ENCODE measurements at regions not wholly inside any gene's neighbourhood (a gene's known extent, or its start where the extent isn't known, plus 50 kb on each side); places are given as distances from the start of the nearest gene placed in this dataset.

- DNase-seq = no peak
These were observed 2003.4 kb downstream of the MAT2B start for GRCh38 chr5:165508861-165509260.

- no peak for DNase-seq
These were observed 2016.6 kb downstream of the MAT2B start for GRCh38 chr5:165521816-165522610.

GRCh38 chr5:165525271-165525670, 2019.9 kb downstream of the MAT2B start:
- no peak for DNase-seq

- DNase-seq = no peak
These were observed 2020.9 kb downstream of the MAT2B start for GRCh38 chr5:165526357-165526756.

DNA sequence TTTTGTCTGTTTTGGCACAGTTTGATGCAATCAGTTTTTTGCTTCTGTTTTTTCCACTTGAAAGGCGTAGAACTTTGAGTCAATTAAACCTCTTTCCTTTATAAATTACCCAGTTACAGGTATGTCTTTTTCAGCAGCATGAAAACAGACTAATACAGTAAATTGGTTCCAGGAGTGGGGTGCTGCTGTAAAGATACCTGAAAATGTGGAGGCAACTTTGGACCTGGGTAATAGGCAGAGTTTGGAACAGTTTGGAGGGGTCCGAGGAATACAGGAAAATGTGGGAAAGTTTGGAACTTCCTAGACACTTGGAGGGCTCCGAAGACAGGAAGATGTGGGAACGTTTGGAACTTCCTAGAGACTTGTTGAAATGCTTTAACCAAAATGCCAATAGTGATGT, 2022.2 kb downstream of the MAT2B start:
- no peak for DNase-seq

DNA sequence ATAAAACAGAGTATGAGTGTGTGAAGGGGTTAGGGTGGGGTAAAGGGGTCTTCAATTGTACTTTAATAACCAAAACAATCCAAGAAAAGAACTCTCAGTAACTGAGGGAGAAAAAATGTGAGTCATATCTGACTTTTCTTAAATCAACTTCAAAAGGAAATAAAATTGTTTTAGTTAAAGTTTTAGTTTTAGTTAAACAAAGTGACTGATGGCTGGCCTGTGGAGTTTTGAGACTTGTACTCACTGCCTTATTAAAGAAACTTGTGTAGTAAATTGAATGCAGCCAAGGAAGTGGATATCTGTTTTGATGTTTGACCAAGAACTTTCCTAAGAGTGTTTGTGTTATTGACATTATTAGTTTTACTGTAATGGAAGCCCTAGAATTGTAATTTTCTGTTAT, 2032.6 kb downstream of the MAT2B start:
- DNase-seq = no peak

DNA sequence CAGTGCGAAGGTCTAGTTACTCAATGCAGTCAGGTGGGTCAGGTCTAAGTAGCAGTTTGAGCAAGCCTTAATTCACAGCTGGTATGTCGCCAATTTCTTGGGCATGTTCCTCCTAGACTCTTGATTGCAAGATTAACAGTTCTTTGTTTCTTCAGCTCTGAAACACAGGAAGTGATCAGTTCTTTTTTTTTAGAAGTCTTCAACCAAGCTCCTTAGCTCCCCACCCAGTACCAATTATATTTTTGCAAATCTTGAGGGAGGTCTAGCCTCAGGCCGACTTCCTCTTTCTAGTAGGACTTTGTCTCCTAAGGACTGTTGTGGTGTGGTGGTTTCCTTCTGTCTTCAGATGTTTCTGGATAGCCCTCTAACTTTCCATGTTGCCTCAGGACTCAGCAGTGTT, 2054.2 kb downstream of the MAT2B start:
- DNase-seq = no peak

- no peak for DNase-seq
These were observed 2055.2 kb downstream of the MAT2B start for GRCh38 chr5:165560648-165561047.

- no peak for DNase-seq
These were observed 2060.5 kb downstream of the MAT2B start for GRCh38 chr5:165565911-165566310.

- no peak for DNase-seq
These were observed 2064.1 kb downstream of the MAT2B start for GRCh38 chr5:165569551-165569950.

GRCh38 chr5:165573445-165573844, 2068.0 kb downstream of the MAT2B start:
- no peak for DNase-seq

DNA sequence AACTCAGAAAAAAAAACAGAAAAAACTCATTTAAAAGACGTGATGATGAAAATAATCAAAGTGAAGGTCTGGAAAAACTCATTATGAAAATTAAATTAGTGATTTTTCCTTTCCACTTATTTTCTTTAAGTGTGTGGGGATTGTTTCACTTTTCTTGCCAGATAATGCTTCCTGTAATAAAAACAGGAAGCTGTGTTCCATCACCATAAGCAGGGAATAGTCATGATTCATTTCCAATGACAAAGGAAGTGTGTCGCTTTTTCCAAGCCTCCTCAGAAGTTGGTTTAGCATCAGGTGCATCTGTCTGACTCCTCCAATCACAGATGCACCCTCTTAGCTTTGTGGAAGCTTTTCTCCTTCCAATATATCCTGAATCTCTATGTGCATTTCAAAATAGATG, 2068.7 kb downstream of the MAT2B start:
- no peak for DNase-seq

GRCh38 chr5:165576678-165577275, 2071.4 kb downstream of the MAT2B start:
- peak; percentile 31 for DNase-seq

DNA sequence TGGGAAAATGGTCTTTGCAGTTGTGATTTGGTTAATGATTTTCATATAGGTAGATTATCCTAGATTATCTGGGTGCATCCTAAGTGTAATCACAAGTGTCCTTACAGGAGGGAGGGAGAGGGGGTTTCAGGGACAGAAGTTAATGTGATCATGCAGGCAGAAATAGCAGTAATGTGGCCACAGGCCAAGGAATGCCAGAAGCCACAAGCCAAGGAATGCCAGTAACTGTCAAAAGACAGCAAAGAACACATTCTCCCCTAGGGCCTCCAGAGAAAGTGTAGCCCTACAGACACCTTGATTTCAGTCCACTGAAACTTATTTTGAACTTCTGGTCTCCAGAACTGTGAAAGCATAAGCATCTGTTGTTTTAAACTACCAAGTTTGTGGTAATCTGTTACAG, 2074.5 kb downstream of the MAT2B start:
- DNase-seq = no peak

DNA sequence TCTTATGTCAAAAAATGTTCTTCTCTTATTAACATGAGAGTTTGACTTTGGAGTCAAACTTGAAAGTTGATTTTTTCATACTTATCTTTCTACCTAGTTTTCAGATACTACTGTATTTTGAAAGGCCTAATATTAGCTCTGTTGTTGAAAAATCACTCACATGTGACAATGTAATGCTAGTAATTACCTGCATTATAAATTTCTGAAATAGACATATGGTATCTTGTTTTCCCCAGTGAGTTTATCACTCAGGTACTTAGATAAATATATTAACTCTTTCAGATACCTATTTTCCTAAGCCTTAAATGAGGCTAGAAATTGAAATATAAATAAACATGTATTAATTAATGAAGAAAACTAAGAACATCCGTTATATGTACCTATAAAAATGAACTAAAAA, 2089.3 kb downstream of the MAT2B start:
- no peak for DNase-seq

- no peak for DNase-seq
These were observed 2097.1 kb downstream of the MAT2B start for GRCh38 chr5:165602529-165602928.

- no peak for DNase-seq
These were observed 2101.6 kb downstream of the MAT2B start for GRCh38 chr5:165607026-165607425.

- no peak for DNase-seq
These were observed 2104.5 kb downstream of the MAT2B start for GRCh38 chr5:165609871-165610270.

- DNase-seq = no peak
These were observed 2111.3 kb downstream of the MAT2B start for GRCh38 chr5:165616490-165617405.

DNA sequence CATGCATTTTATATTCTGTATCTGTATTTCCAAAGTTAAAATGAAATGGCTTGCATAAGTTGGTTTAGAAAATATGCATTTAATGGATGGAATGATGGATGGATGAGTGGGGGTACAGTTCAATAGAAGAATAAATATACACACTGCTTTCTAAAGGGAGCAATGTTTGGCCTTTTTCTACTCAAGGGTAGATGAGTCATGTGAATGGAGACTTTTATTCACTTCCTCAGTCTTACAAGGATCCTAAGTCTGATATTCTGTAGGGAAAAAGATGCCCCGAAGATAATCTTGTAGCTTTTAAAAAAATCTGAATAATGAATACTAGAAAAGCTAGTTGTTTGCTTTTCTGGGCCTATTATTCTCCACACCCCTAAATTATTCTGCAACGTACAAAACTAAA, 2112.1 kb downstream of the MAT2B start:
- DNase-seq = no peak

DNA sequence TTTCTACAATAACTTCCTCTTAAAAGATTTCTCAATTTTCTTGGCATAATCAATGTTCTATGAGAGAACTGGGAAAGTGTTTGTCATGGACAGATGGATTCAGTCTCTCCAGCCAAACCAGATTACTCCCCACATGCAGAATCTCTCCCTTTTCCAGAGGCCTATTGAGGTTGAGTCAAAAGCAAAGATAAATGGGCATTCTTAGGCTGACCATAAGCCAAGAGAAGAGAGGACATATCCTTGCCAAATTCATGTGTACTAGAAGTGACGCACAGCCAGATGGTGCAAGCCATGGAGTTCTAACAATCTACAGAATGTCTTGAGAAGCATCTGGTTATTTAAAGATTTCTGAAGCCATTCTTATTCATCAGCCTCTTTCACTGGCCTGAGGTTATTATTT, 2115.0 kb downstream of the MAT2B start:
- no peak for DNase-seq

DNA sequence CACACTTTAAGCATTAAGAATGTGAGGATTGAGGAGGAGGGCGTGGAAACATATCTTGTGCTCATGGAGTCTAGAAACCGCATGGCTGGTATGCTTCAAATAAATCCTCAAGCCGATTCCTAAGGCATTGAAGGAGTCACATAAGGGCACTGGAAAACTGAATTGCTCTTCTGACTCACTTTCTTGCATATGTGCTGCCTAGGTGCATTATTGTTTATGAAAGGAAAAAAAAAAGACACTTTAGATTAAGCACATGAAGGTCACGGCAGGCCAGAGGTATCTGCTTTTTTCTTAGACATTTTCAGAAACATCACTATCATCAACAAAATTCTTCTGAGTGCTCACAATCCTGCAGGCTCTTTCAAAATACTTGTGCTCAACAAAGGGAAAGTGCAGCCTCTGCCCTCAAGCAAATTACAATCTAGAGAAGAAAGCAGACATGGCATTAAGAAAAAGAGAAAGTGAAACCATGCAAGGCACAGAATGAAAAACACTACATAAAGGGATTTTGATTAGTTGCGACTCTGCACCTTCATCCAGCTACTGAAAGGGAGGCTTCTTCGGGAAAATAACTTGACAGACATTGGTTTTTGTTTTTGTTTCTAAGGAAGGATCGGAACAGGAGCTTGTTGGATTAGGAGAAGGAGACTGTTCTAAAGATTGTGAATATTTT, 2117.6 kb downstream of the MAT2B start:
- DNase-seq = no peak

Measured in activated CD4-positive, alpha-beta T cell treated with anti-CD3 and anti-CD28 coated beads, Interleukin-10, Interleukin-2, amounts not matched to agents 100 ng/mL and 50 ng/mL, durations not matched to agents 16 hours and 8 hours (primary cell).